ENCODE measurements at regions not wholly inside any gene's neighbourhood (a gene's known extent, or its start where the extent isn't known, plus 50 kb on each side); places are given as distances from the start of the nearest gene placed in this dataset.

DNA sequence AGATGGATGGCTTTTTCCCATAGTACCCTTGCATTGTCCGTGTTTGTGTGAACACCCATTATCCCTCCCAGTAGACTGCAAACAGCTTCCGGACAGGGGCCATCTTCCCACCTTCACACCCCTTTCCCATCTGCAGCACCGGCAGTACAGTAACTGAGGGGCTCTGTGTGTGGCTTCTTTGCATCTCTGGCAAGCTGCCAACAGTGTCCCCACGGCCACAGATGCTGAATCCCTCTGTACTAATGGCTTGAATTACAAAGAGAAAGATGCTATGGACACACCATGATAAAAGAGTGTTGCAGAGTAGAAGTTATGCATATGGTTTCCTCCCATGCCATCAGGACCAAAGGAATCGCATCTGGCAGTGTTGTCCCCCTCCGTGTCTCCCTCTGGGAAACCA lies 101.1 kb upstream of the CDYL start:
- no peak overlapping the region for H3K4me3 ChIP-seq (ENCODE audit: low read depth in 1 of 2, low read length in 1 of 2)
- TF ChIP-seq, protein P1, sequence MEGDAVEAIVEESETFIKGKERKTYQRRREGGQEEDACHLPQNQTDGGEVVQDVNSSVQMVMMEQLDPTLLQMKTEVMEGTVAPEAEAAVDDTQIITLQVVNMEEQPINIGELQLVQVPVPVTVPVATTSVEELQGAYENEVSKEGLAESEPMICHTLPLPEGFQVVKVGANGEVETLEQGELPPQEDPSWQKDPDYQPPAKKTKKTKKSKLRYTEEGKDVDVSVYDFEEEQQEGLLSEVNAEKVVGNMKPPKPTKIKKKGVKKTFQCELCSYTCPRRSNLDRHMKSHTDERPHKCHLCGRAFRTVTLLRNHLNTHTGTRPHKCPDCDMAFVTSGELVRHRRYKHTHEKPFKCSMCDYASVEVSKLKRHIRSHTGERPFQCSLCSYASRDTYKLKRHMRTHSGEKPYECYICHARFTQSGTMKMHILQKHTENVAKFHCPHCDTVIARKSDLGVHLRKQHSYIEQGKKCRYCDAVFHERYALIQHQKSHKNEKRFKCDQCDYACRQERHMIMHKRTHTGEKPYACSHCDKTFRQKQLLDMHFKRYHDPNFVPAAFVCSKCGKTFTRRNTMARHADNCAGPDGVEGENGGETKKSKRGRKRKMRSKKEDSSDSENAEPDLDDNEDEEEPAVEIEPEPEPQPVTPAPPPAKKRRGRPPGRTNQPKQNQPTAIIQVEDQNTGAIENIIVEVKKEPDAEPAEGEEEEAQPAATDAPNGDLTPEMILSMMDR (IDR thresholded peaks at IDR 0.05) = no peak
- no peaks in the 10 kb centered on the region for H3K4me1 ChIP-seq (ENCODE audit: control insufficient read depth in 1 of 2, insufficient read depth in 1 of 2, low read depth in 1 of 2, low read length in 1 of 2)
- H3K9me3 ChIP-seq = no peaks in the 10 kb centered on the region
- H3K36me3 ChIP-seq = no peaks in the 10 kb centered on the region
- no peaks in the 10 kb centered on the region for H3K27me3 ChIP-seq
- H3K27ac ChIP-seq = no peak overlapping the region

DNA sequence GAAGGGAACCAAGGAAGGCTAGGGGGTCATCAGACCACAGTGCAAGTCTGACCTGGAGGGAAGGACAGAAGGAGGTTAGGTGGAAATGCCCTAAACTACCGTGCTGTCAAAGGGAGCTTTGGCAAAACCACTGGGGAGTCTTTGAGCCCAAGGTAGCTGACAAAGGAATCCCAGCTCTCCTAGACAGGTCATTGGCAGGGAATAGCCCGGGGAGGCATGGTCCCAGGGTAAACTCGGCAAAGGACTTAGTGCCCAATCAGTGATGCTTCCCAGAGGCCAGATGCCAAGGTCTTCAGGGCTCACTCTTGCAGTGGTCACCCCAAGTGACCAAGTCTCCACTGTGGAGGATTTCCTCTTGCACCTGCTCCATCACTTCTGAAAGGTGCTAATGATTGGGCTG lies 102.3 kb upstream of the CDYL start:
- Histone ChIP-seq H3K9me3 (no peaks in the 10 kb centered on the region), H3K4me3 (ENCODE audit: low read depth in 1 of 2, low read length in 1 of 2) (no peak overlapping the region), H3K27me3 (no peaks in the 10 kb centered on the region), H3K36me3 (no peaks in the 10 kb centered on the region), H3K4me1 (ENCODE audit: control insufficient read depth in 1 of 2, insufficient read depth in 1 of 2, low read depth in 1 of 2, low read length in 1 of 2) (no peaks in the 10 kb centered on the region), H3K27ac (no peak overlapping the region)
- TF ChIP-seq, protein P1 (IDR thresholded peaks at IDR 0.05) = no peak

DNA sequence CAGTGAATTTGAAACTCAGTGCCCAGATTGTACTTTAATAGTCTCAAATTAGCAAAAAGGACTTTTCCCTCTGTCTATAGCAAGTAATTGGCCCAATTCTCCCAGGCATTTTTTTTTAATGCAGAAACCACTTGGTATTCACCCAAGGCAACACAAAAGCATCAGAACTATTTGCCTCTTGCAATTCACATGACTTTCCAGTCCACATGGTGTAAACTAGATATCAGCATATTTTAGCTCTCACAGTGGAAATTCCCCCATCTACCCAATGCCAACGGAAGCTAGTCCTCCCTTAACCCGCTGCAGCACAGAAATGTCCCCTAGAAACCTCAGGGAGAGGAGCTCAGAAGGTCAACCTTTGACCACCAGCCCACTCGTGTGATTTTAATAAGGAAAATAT lies 103.4 kb upstream of the CDYL start:
- Histone ChIP-seq H3K36me3 (no peaks in the 10 kb centered on the region), H3K4me1 (ENCODE audit: control insufficient read depth in 1 of 2, insufficient read depth in 1 of 2, low read depth in 1 of 2, low read length in 1 of 2) (no peaks in the 10 kb centered on the region), H3K9me3 (no peaks in the 10 kb centered on the region), H3K27ac (no peak overlapping the region), H3K27me3 (no peaks in the 10 kb centered on the region), H3K4me3 (ENCODE audit: low read depth in 1 of 2, low read length in 1 of 2) (no peak overlapping the region)
- TF ChIP-seq, protein P1 (IDR thresholded peaks at IDR 0.05) = no peak

DNA sequence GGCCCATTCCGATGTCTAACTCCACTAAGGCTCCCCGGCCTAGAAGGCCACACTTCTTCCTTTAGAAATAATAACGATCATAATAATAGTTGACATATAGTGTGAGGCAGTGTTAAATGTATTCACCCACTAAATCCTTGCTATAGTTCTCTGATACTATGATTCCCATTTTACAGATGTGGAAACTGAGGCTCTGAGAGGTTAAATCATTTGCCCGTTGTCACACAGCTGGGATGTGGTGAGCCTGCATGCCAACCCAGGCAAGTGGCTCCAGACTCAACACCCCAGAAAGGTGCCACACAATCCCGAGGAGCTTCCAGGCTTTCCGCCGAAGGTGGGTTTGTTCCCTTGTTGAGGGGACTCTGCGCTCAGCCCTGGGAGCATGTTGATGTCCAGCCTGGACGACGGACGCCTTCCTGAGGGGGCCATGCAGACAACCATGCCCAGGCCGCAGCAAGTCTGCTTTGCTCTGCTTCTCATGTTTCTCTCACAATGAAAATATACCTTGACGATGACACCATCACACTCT lies 104.6 kb upstream of the CDYL start:
- Histone ChIP-seq H3K4me1 (ENCODE audit: control insufficient read depth in 1 of 2, insufficient read depth in 1 of 2, low read depth in 1 of 2, low read length in 1 of 2) (no peaks in the 10 kb centered on the region), H3K27ac (no peak overlapping the region), H3K4me3 (ENCODE audit: low read depth in 1 of 2, low read length in 1 of 2) (no peak overlapping the region), H3K36me3 (no peaks in the 10 kb centered on the region), H3K27me3 (no peaks in the 10 kb centered on the region), H3K9me3 (no peaks in the 10 kb centered on the region)
- TF ChIP-seq, protein P1 (IDR thresholded peaks at IDR 0.05) = no peak

DNA sequence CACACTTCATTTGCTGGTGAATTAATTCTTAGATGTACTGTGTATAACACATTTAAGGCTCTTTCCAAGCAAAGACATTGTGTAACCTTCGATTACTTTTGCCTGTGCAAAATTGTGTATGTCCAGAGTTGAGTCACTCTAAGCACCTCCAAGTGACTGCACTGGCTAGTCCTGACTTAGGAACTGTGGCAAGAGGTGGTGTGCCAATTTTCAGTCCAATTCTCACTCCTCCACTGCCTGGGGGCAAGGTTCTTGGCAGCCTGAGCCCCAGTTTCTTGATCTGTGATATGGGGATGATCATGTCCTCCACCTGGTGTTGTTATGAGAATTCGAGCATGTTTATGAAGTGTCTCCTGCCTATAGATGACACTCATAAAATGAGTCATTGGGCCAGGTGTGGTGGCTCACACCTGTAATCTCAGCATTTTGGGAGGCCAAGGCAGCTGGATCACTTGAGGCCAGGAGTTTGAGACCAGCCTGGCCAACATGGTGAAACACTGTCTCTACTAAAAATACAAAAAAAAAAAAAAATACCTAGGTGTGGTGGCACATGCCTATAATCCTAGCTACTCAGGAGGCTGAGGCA lies 105.3 kb upstream of the CDYL start:
- H3K27me3 ChIP-seq = no peaks in the 10 kb centered on the region
- no peak overlapping the region for H3K4me3 ChIP-seq (ENCODE audit: low read depth in 1 of 2, low read length in 1 of 2)
- no peaks in the 10 kb centered on the region for H3K9me3 ChIP-seq
- H3K36me3 ChIP-seq = no peaks in the 10 kb centered on the region
- no peaks in the 10 kb centered on the region for H3K4me1 ChIP-seq (ENCODE audit: control insufficient read depth in 1 of 2, insufficient read depth in 1 of 2, low read depth in 1 of 2, low read length in 1 of 2)
- TF ChIP-seq, protein P1 (IDR thresholded peaks at IDR 0.05) = no peak
- no peak overlapping the region for H3K27ac ChIP-seq
